ENCODE measurements at regions not wholly inside any gene's neighbourhood (a gene's known extent, or its start where the extent isn't known, plus 50 kb on each side); places are given as distances from the start of the nearest gene placed in this dataset.

GRCh38 chr12:115697340-115697739, 580.2 kb downstream of the MED13L start:
- TF ChIP-seq CTCF (conservative IDR thresholded peaks at IDR 0.05 in 1 of 2, IDR thresholded peaks at IDR 0.05 in 1 of 2; ENCODE audit: low read depth in 1 of 2, low read length in 2 of 2), result no peak
- no peak for TF ChIP-seq EZH2 (IDR thresholded peaks at IDR 0.05; ENCODE audit: low read length, missing control alignments)

All from fibroblast of lung (primary cell).